BLaER1 (cell line): ENCODE measurements at regions not wholly inside any gene's neighbourhood (a gene's known extent, or its start where the extent isn't known, plus 50 kb on each side); places are given as distances from the start of the nearest gene placed in this dataset.

Source experiments
- H3K27ac ChIP-seq: shearing (Covaris generic); formaldehyde crosslinking; 2 replicates; pipeline ENCODE4 v1.8.1; 2022
- H3K27me3 ChIP-seq: shearing (Covaris generic); formaldehyde crosslinking; 2 replicates; pipeline ENCODE4 v1.8.1; 2022
- H3K36me3 ChIP-seq: shearing (Covaris generic); formaldehyde crosslinking; 2 replicates; pipeline ENCODE4 v1.8.1; 2022
- H3K4me1 ChIP-seq: shearing (Covaris generic); formaldehyde crosslinking; 2 replicates; pipeline ENCODE4 v1.8.1; 2022
- H3K4me2 ChIP-seq: shearing (Covaris generic); formaldehyde crosslinking; 2 replicates; pipeline ENCODE4 v1.8.1; 2022
- H3K4me3 ChIP-seq: shearing (Covaris generic); formaldehyde crosslinking; 2 replicates; pipeline ENCODE4 v1.8.1; 2022
- H3K9ac ChIP-seq: shearing (Covaris generic); formaldehyde crosslinking; 2 replicates; pipeline ENCODE4 v1.8.1; 2022
- H3K9me3 ChIP-seq: shearing (Covaris generic); formaldehyde crosslinking; 2 replicates; pipeline ENCODE4 v1.8.1; 2022
- H4K20me1 ChIP-seq: shearing (Covaris generic); formaldehyde crosslinking; 2 replicates; pipeline ENCODE4 v1.8.1; 2022
- Cebpa-rat ChIP-seq: shearing (Covaris generic); IDR thresholded peaks from 2 replicates; pipeline ENCODE4 v1.8.1; 2022

GRCh38 chr2:121906170-121906569 is 150.7 kb downstream of the TSN start:
- no peak overlapping the region for H3K4me2 ChIP-seq
- no peaks in the 10 kb centered on the region for H3K27me3 ChIP-seq
- H3K9me3 ChIP-seq, result no peaks in the 10 kb centered on the region
- no peak overlapping the region for H3K4me3 ChIP-seq
- peaks cover 13% of the 10 kb centered on the region for H3K4me1 ChIP-seq
- no peaks in the 10 kb centered on the region for H3K36me3 ChIP-seq
- TF ChIP-seq Cebpa-rat, result no peak
- no peaks in the 10 kb centered on the region for H4K20me1 ChIP-seq
- H3K27ac ChIP-seq, result no peak overlapping the region
- H3K9ac ChIP-seq, result no peak overlapping the region

DNA sequence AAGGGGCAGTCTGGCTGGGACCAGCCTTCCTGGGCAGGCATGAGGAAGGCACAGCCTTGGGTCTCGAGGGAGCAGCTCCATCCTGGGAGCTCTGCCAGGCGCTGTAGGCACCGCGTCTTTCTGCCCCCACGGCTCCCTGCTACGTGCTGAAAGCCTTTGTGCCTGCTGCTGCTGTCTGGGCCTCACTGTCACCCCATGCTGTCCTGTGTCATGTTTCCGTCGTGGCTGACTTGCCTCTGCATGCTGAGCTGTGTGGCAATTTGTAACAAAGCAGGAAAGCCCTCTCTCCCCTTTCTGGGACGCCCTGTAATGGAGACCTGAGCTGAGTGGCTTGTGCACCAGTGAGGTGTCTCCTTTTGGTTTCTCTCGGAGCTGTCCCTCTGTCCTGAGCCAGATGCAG is 152.5 kb downstream of the TSN start:
- Histone ChIP-seq H3K36me3 (no peaks in the 10 kb centered on the region), H3K27me3 (no peaks in the 10 kb centered on the region), H3K4me3 (no peak overlapping the region), H3K9ac (no peak overlapping the region), H3K9me3 (no peaks in the 10 kb centered on the region), H3K4me1 (peaks cover 13% of the 10 kb centered on the region), H3K27ac (no peak overlapping the region), H3K4me2 (peak overlapping the region; percentile 16; the same call in 1 of the 2 replicates), H4K20me1 (no peaks in the 10 kb centered on the region)
- TF ChIP-seq Cebpa-rat, result no peak

- no peaks in the 10 kb centered on the region for H3K9me3 ChIP-seq
- no peaks in the 10 kb centered on the region for H3K36me3 ChIP-seq
- H3K9ac ChIP-seq, result no peak overlapping the region
- no peak for TF ChIP-seq Cebpa-rat
- H3K27ac ChIP-seq, result no peak overlapping the region
- H3K27me3 ChIP-seq, result no peaks in the 10 kb centered on the region
- H4K20me1 ChIP-seq, result no peaks in the 10 kb centered on the region
- no peak overlapping the region for H3K4me2 ChIP-seq
- H3K4me1 ChIP-seq, result peaks cover 18% of the 10 kb centered on the region
- H3K4me3 ChIP-seq, result no peak overlapping the region
Observed at GRCh38 chr2:121910139-121910538, 154.7 kb downstream of the TSN start.

GRCh38 chr2:121911036-121911435 is 155.6 kb downstream of the TSN start:
- H3K27ac ChIP-seq, result no peak overlapping the region
- no peak overlapping the region for H3K9ac ChIP-seq
- H3K36me3 ChIP-seq, result no peaks in the 10 kb centered on the region
- no peaks in the 10 kb centered on the region for H3K27me3 ChIP-seq
- H4K20me1 ChIP-seq, result no peaks in the 10 kb centered on the region
- TF ChIP-seq Cebpa-rat, result no peak
- H3K4me2 ChIP-seq, result no peak overlapping the region
- no peaks in the 10 kb centered on the region for H3K9me3 ChIP-seq
- H3K4me3 ChIP-seq, result no peak overlapping the region
- peaks cover 18% of the 10 kb centered on the region for H3K4me1 ChIP-seq

DNA sequence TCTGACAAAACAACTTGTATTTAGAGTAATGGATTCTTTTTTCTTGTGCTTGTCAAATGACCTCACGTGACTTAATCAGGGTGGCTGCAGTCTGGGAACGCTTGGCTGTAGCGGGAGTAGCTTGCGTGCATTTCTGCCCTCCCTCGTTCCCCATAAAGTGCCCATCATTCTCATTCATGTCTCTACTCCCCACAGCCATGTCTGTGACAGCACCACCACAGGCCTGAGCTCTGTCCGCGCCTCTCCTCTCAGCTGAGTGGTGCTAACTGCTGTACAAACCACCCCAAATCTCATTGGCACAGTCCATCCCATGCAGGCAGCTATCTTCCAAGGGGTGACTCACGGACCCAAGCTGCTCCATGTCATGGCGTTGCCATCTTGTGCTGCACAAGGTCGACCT is 161.7 kb downstream of the TSN start:
- peaks cover 5% of the 10 kb centered on the region; the same call in 1 of the 2 replicates for H3K4me1 ChIP-seq
- no peak overlapping the region for H3K4me3 ChIP-seq
- no peak for TF ChIP-seq Cebpa-rat
- H3K4me2 ChIP-seq, result no peak overlapping the region
- no peaks in the 10 kb centered on the region for H3K9me3 ChIP-seq
- no peak overlapping the region for H3K9ac ChIP-seq
- no peaks in the 10 kb centered on the region for H3K36me3 ChIP-seq
- H3K27me3 ChIP-seq, result no peaks in the 10 kb centered on the region
- no peak overlapping the region for H3K27ac ChIP-seq
- no peaks in the 10 kb centered on the region for H4K20me1 ChIP-seq

DNA sequence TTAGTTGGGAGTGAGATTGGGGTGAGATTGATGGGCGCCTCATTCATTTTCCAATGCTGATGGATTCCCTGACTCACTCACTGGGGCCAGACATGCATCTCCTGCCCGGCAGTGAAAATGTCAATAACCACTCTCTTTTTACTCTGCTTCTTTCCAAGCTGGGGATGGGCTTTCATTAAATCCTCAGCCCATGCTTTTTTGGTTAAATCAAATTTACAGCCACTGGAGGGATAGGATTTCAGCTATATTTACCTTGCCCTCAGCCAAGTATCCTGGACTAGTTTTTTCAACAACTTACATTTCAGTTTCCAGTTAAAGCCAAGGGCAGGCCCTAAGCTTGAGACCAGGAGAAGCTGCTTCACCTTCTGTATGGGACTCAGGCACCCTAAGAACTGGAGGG is 162.8 kb downstream of the TSN start:
- Histone ChIP-seq H3K9me3 (no peaks in the 10 kb centered on the region), H3K9ac (no peak overlapping the region), H3K27ac (no peak overlapping the region), H3K4me2 (no peak overlapping the region), H4K20me1 (no peaks in the 10 kb centered on the region), H3K27me3 (no peaks in the 10 kb centered on the region), H3K4me3 (no peak overlapping the region), H3K36me3 (no peaks in the 10 kb centered on the region), H3K4me1 (peaks cover 5% of the 10 kb centered on the region; the same call in 1 of the 2 replicates)
- no peak for TF ChIP-seq Cebpa-rat

DNA sequence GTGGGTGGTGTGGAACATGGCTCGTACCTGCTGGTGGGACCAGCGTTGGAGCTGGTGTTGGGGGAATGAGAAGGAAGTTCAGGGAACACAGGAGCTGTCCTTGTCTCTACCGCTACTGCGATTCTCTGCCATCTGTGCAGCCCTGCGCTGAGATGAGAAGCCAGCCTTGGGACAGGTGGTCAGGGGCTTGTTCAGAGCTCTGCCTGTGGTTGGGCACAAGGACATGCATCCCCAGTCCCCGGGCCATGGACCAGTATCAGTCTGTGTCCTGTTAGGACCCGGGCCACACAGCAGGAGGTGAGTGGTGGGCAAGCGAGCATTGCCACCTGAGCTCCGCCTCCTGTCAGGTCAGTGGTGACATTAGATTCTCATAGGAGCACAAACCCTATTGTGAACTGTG is 164.4 kb downstream of the TSN start:
- Histone ChIP-seq H3K4me2 (no peak overlapping the region), H3K9ac (no peak overlapping the region), H3K27me3 (no peaks in the 10 kb centered on the region), H3K36me3 (no peaks in the 10 kb centered on the region), H3K4me1 (no peaks in the 10 kb centered on the region), H3K4me3 (no peak overlapping the region), H4K20me1 (no peaks in the 10 kb centered on the region), H3K9me3 (no peaks in the 10 kb centered on the region), H3K27ac (no peak overlapping the region)
- no peak for TF ChIP-seq Cebpa-rat

DNA sequence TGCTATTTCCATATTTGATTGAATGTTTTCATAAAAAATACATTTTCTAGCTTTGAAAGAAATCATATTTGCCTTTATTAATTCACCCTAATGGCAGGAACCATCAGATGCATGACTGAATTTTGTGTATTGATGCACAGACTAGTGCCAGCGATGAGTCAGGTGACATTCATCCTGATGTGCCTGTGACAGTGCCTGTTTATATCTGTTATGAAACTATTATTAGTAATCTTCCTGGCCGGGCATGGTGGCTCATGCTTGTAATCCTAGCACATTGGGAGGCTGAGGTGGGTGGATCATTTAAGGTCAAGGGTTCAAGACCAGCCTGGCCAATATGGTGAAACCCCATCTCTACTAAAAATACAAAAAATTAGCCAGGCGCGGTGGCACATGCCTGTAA is 170.0 kb downstream of the TSN start:
- Histone ChIP-seq H3K27me3 (no peaks in the 10 kb centered on the region), H3K9ac (no peak overlapping the region), H3K4me3 (no peak overlapping the region), H3K4me1 (no peaks in the 10 kb centered on the region), H3K4me2 (no peak overlapping the region), H4K20me1 (no peaks in the 10 kb centered on the region), H3K36me3 (no peaks in the 10 kb centered on the region), H3K9me3 (no peaks in the 10 kb centered on the region), H3K27ac (no peak overlapping the region)
- TF ChIP-seq Cebpa-rat, result no peak

- Histone ChIP-seq H3K27me3 (no peaks in the 10 kb centered on the region), H3K9ac (no peak overlapping the region), H3K27ac (no peak overlapping the region), H3K4me2 (no peak overlapping the region), H3K4me1 (no peaks in the 10 kb centered on the region), H3K9me3 (no peaks in the 10 kb centered on the region), H3K36me3 (no peaks in the 10 kb centered on the region), H3K4me3 (no peak overlapping the region), H4K20me1 (no peaks in the 10 kb centered on the region)
- TF ChIP-seq Cebpa-rat, result no peak
Observed at GRCh38 chr2:121943285-121943684, 187.8 kb downstream of the TSN start.

GRCh38 chr2:121944072-121944831 is 188.8 kb downstream of the TSN start:
- Histone ChIP-seq H3K36me3 (no peaks in the 10 kb centered on the region), H3K27ac (no peak overlapping the region), H3K9ac (no peak overlapping the region), H3K27me3 (no peaks in the 10 kb centered on the region), H3K4me2 (no peak overlapping the region), H3K4me1 (no peaks in the 10 kb centered on the region), H3K9me3 (no peaks in the 10 kb centered on the region), H4K20me1 (no peaks in the 10 kb centered on the region), H3K4me3 (no peak overlapping the region)
- no peak for TF ChIP-seq Cebpa-rat

GRCh38 chr2:121947674-121948073 is 192.2 kb downstream of the TSN start:
- Histone ChIP-seq H3K9ac (no peak overlapping the region), H3K36me3 (no peaks in the 10 kb centered on the region), H4K20me1 (no peaks in the 10 kb centered on the region), H3K27me3 (no peaks in the 10 kb centered on the region), H3K27ac (no peak overlapping the region), H3K4me2 (no peak overlapping the region), H3K4me3 (no peak overlapping the region), H3K9me3 (no peaks in the 10 kb centered on the region), H3K4me1 (no peaks in the 10 kb centered on the region)
- no peak for TF ChIP-seq Cebpa-rat
